HEK293T (cell line): ENCODE measurements at regions not wholly inside any gene's neighbourhood (a gene's known extent, or its start where the extent isn't known, plus 50 kb on each side); places are given as distances from the start of the nearest gene placed in this dataset.

Source experiments
- ARNT ChIP-seq: fragments of 450-650 bp; IDR thresholded peaks from 2 replicates; pipeline ENCODE4 v1.6.1; 2017; ENCODE audit warnings: mild to moderate bottlenecking
- BHLHE40 ChIP-seq: fragments of 450-650 bp; IDR thresholded peaks from 2 replicates; pipeline ENCODE4 v1.6.1; 2016; ENCODE audit warnings: mild to moderate bottlenecking, moderate library complexity, borderline replicate concordance
- CTBP1 ChIP-seq: fragments of 450-650 bp; IDR thresholded peaks from 2 replicates; pipeline ENCODE4 v1.6.1; 2016; ENCODE audit warnings: borderline replicate concordance
- ELF4 ChIP-seq: fragments of 450-650 bp; IDR thresholded peaks from 2 replicates; pipeline ENCODE4 v1.6.1; 2017; ENCODE audit warnings: antibody characterized with exemption
- FOXA1 ChIP-seq: fragments of 450-650 bp; IDR thresholded peaks from 2 replicates; pipeline ENCODE4 v1.6.1; 2016; ENCODE audit warnings: mild to moderate bottlenecking
- FOXK2 ChIP-seq: fragments of 450-650 bp; IDR thresholded peaks from 2 replicates; pipeline ENCODE4 v1.6.1; 2016; ENCODE audit warnings: mild to moderate bottlenecking
- FOXM1 ChIP-seq: fragments of 450-650 bp; IDR thresholded peaks from 2 replicates; pipeline ENCODE4 v1.6.1; 2017; ENCODE audit warnings: mild to moderate bottlenecking, borderline replicate concordance
- LEF1 ChIP-seq: fragments of 450-650 bp; IDR thresholded peaks from 2 replicates; pipeline ENCODE4 v1.6.1; 2017; ENCODE audit warnings: mild to moderate bottlenecking, borderline replicate concordance
- PKNOX1 ChIP-seq: fragments of 450-650 bp; IDR thresholded peaks from 2 replicates; pipeline ENCODE4 v1.6.1; 2016
- SP1 ChIP-seq: fragments of 450-650 bp; IDR thresholded peaks from 2 replicates; pipeline ENCODE4 v1.6.1; 2017
- SUZ12 ChIP-seq: fragments of 450-650 bp; IDR thresholded peaks from 2 replicates; pipeline ENCODE4 v1.6.1; 2016; ENCODE audit warnings: mild to moderate bottlenecking
- TARDBP ChIP-seq: fragments of 450-650 bp; IDR thresholded peaks from 2 replicates; pipeline ENCODE4 v1.6.1; 2016
- ZNF384 ChIP-seq: fragments of 450-650 bp; IDR thresholded peaks from 2 replicates; pipeline ENCODE4 v1.6.1; 2016

GRCh38 chr9:86636038-86636437, 281.8 kb upstream of the TUT7 start:
- no peak for TF ChIP-seq CTBP1
- no peak for TF ChIP-seq FOXA1
- TF ChIP-seq ARNT = no peak
- TF ChIP-seq LEF1 = no peak
- TF ChIP-seq TARDBP = no peak
- TF ChIP-seq SP1 = no peak
- TF ChIP-seq ZNF384 = no peak
- TF ChIP-seq SUZ12 = no peak
- TF ChIP-seq PKNOX1 = no peak
- TF ChIP-seq ELF4 = no peak
- no peak for TF ChIP-seq FOXK2
- no peak for TF ChIP-seq FOXM1
- no peak for TF ChIP-seq BHLHE40
